ENCODE measurements at regions not wholly inside any gene's neighbourhood (a gene's known extent, or its start where the extent isn't known, plus 50 kb on each side); places are given as distances from the start of the nearest gene placed in this dataset.
A peak's percentile ranks its signal among the peaks of the same experiment; 100 is the strongest.

GRCh38 chr3:177830411-177830849 lies 633.1 kb upstream of the TBL1XR1 start:
- Histone ChIP-seq H3K27ac (ENCODE audit: low read length) (peak overlapping the region; percentile 7), H3K36me3 (ENCODE audit: control insufficient read depth in 1 of 2, insufficient read depth in 2 of 2, low read length in 2 of 2) (no peaks in the 10 kb centered on the region), H3K9me3 (ENCODE audit: control insufficient read depth in 1 of 2, low read length in 2 of 2) (no peaks in the 10 kb centered on the region), H3K4me1 (ENCODE audit: control insufficient read depth in 1 of 2, insufficient read depth in 2 of 2, low read length in 2 of 2) (peaks cover 6 to 19% of the 10 kb centered on the region in 2 donors), H3K27me3 (ENCODE audit: low read depth, low read length) (no peaks in the 10 kb centered on the region), H3K4me3 (ENCODE audit: low read depth in 1 of 2, low read length in 2 of 2) (no peak overlapping the region)

GRCh38 chr3:177831361-177831760 lies 634.1 kb upstream of the TBL1XR1 start:
- peaks cover 6 to 19% of the 10 kb centered on the region in 2 donors for H3K4me1 ChIP-seq (ENCODE audit: control insufficient read depth in 1 of 2, insufficient read depth in 2 of 2, low read length in 2 of 2)
- no peaks in the 10 kb centered on the region for H3K27me3 ChIP-seq (ENCODE audit: low read depth, low read length)
- H3K4me3 ChIP-seq (ENCODE audit: low read depth in 1 of 2, low read length in 2 of 2), result no peak overlapping the region

GRCh38 chr3:177832880-177833279 lies 635.6 kb upstream of the TBL1XR1 start:
- Histone ChIP-seq H3K36me3 (ENCODE audit: control insufficient read depth in 1 of 2, insufficient read depth in 2 of 2, low read length in 2 of 2) (no peaks in the 10 kb centered on the region), H3K4me3 (ENCODE audit: low read depth in 1 of 2, low read length in 2 of 2) (no peak overlapping the region), H3K27me3 (ENCODE audit: low read depth, low read length) (no peaks in the 10 kb centered on the region), H3K9me3 (ENCODE audit: control insufficient read depth in 1 of 2, low read length in 2 of 2) (no peaks in the 10 kb centered on the region), H3K27ac (ENCODE audit: low read length) (no peak overlapping the region), H3K4me1 (ENCODE audit: control insufficient read depth in 1 of 2, insufficient read depth in 2 of 2, low read length in 2 of 2) (peaks cover 11 to 33% of the 10 kb centered on the region in 2 donors)

More at GRCh38 chr3:177831361-177831760, 634.1 kb upstream of the TBL1XR1 start:
- no peak overlapping the region for H3K27ac ChIP-seq (ENCODE audit: low read length)
- no peaks in the 10 kb centered on the region for H3K9me3 ChIP-seq (ENCODE audit: control insufficient read depth in 1 of 2, low read length in 2 of 2)
- H3K36me3 ChIP-seq (ENCODE audit: control insufficient read depth in 1 of 2, insufficient read depth in 2 of 2, low read length in 2 of 2), result no peaks in the 10 kb centered on the region

GRCh38 chr3:177833332-177833731 lies 636.0 kb upstream of the TBL1XR1 start:
- Histone ChIP-seq H3K4me1 (ENCODE audit: control insufficient read depth in 1 of 2, insufficient read depth in 2 of 2, low read length in 2 of 2) (peaks cover 11 to 33% of the 10 kb centered on the region in 2 donors), H3K27ac (ENCODE audit: low read length) (no peak overlapping the region), H3K9me3 (ENCODE audit: control insufficient read depth in 1 of 2, low read length in 2 of 2) (no peaks in the 10 kb centered on the region), H3K36me3 (ENCODE audit: control insufficient read depth in 1 of 2, insufficient read depth in 2 of 2, low read length in 2 of 2) (no peaks in the 10 kb centered on the region), H3K4me3 (ENCODE audit: low read depth in 1 of 2, low read length in 2 of 2) (no peak overlapping the region), H3K27me3 (ENCODE audit: low read depth, low read length) (no peaks in the 10 kb centered on the region)

GRCh38 chr3:177835008-177835407 lies 637.7 kb upstream of the TBL1XR1 start:
- Histone ChIP-seq H3K9me3 (ENCODE audit: control insufficient read depth in 1 of 2, low read length in 2 of 2) (no peaks in the 10 kb centered on the region), H3K4me3 (ENCODE audit: low read depth in 1 of 2, low read length in 2 of 2) (no peak overlapping the region), H3K27ac (ENCODE audit: low read length) (no peak overlapping the region), H3K36me3 (ENCODE audit: control insufficient read depth in 1 of 2, insufficient read depth in 2 of 2, low read length in 2 of 2) (no peaks in the 10 kb centered on the region), H3K4me1 (ENCODE audit: control insufficient read depth in 1 of 2, insufficient read depth in 2 of 2, low read length in 2 of 2) (peaks cover 11 to 33% of the 10 kb centered on the region in 2 donors), H3K27me3 (ENCODE audit: low read depth, low read length) (no peaks in the 10 kb centered on the region)

- peaks cover 11 to 30% of the 10 kb centered on the region in 2 donors for H3K4me1 ChIP-seq (ENCODE audit: control insufficient read depth in 1 of 2, insufficient read depth in 2 of 2, low read length in 2 of 2)
- no peaks in the 10 kb centered on the region for H3K27me3 ChIP-seq (ENCODE audit: low read depth, low read length)
- H3K9me3 ChIP-seq (ENCODE audit: control insufficient read depth in 1 of 2, low read length in 2 of 2), result no peaks in the 10 kb centered on the region
- H3K27ac ChIP-seq (ENCODE audit: low read length), result peak overlapping the region; percentile 10
- H3K36me3 ChIP-seq (ENCODE audit: control insufficient read depth in 1 of 2, insufficient read depth in 2 of 2, low read length in 2 of 2), result no peaks in the 10 kb centered on the region
- no peak overlapping the region for H3K4me3 ChIP-seq (ENCODE audit: low read depth in 1 of 2, low read length in 2 of 2)
Observed at GRCh38 chr3:177835917-177836316, 638.6 kb upstream of the TBL1XR1 start.

GRCh38 chr3:177836671-177837070 lies 639.4 kb upstream of the TBL1XR1 start:
- H3K4me1 ChIP-seq (ENCODE audit: control insufficient read depth in 1 of 2, insufficient read depth in 2 of 2, low read length in 2 of 2), result peaks cover 11 to 30% of the 10 kb centered on the region in 2 donors
- no peaks in the 10 kb centered on the region for H3K36me3 ChIP-seq (ENCODE audit: control insufficient read depth in 1 of 2, insufficient read depth in 2 of 2, low read length in 2 of 2)
- H3K4me3 ChIP-seq (ENCODE audit: low read depth in 1 of 2, low read length in 2 of 2), result no peak overlapping the region
- no peaks in the 10 kb centered on the region for H3K27me3 ChIP-seq (ENCODE audit: low read depth, low read length)
- no peak overlapping the region for H3K27ac ChIP-seq (ENCODE audit: low read length)
- H3K9me3 ChIP-seq (ENCODE audit: control insufficient read depth in 1 of 2, low read length in 2 of 2), result no peaks in the 10 kb centered on the region

GRCh38 chr3:177837951-177838655 lies 640.8 kb upstream of the TBL1XR1 start:
- H3K4me3 ChIP-seq (ENCODE audit: low read depth in 1 of 2, low read length in 2 of 2), result no peak overlapping the region
- no peaks in the 10 kb centered on the region for H3K27me3 ChIP-seq (ENCODE audit: low read depth, low read length)
- peaks cover 11 to 22% of the 10 kb centered on the region in 2 donors for H3K4me1 ChIP-seq (ENCODE audit: control insufficient read depth in 1 of 2, insufficient read depth in 2 of 2, low read length in 2 of 2)
- H3K27ac ChIP-seq (ENCODE audit: low read length), result no peak overlapping the region
- H3K9me3 ChIP-seq (ENCODE audit: control insufficient read depth in 1 of 2, low read length in 2 of 2), result no peaks in the 10 kb centered on the region
- no peaks in the 10 kb centered on the region for H3K36me3 ChIP-seq (ENCODE audit: control insufficient read depth in 1 of 2, insufficient read depth in 2 of 2, low read length in 2 of 2)

GRCh38 chr3:177838766-177839350 lies 641.6 kb upstream of the TBL1XR1 start:
- no peaks in the 10 kb centered on the region for H3K27me3 ChIP-seq (ENCODE audit: low read depth, low read length)
- H3K4me1 ChIP-seq (ENCODE audit: control insufficient read depth in 1 of 2, insufficient read depth in 2 of 2, low read length in 2 of 2), result peaks cover 6 to 15% of the 10 kb centered on the region in 2 donors
- H3K27ac ChIP-seq (ENCODE audit: low read length), result no peak overlapping the region
- no peaks in the 10 kb centered on the region for H3K9me3 ChIP-seq (ENCODE audit: control insufficient read depth in 1 of 2, low read length in 2 of 2)
- no peak overlapping the region for H3K4me3 ChIP-seq (ENCODE audit: low read depth in 1 of 2, low read length in 2 of 2)
- H3K36me3 ChIP-seq (ENCODE audit: control insufficient read depth in 1 of 2, insufficient read depth in 2 of 2, low read length in 2 of 2), result no peaks in the 10 kb centered on the region

- Histone ChIP-seq H3K36me3 (ENCODE audit: control insufficient read depth in 1 of 2, insufficient read depth in 2 of 2, low read length in 2 of 2) (no peaks in the 10 kb centered on the region), H3K27me3 (ENCODE audit: low read depth, low read length) (no peaks in the 10 kb centered on the region), H3K4me1 (ENCODE audit: control insufficient read depth in 1 of 2, insufficient read depth in 2 of 2, low read length in 2 of 2) (peaks cover 0 to 6% of the 10 kb centered on the region in 2 donors)
Observed at GRCh38 chr3:177842302-177842701, 645.0 kb upstream of the TBL1XR1 start.

GRCh38 chr3:177842743-177843734 lies 645.8 kb upstream of the TBL1XR1 start:
- Histone ChIP-seq H3K27me3 (ENCODE audit: low read depth, low read length) (no peaks in the 10 kb centered on the region), H3K4me1 (ENCODE audit: control insufficient read depth in 1 of 2, insufficient read depth in 2 of 2, low read length in 2 of 2) (no peaks in the 10 kb centered on the region), H3K27ac (ENCODE audit: low read length) (no peak overlapping the region), H3K9me3 (ENCODE audit: control insufficient read depth in 1 of 2, low read length in 2 of 2) (no peaks in the 10 kb centered on the region), H3K4me3 (ENCODE audit: low read depth in 1 of 2, low read length in 2 of 2) (no peak overlapping the region), H3K36me3 (ENCODE audit: control insufficient read depth in 1 of 2, insufficient read depth in 2 of 2, low read length in 2 of 2) (no peaks in the 10 kb centered on the region)

More at GRCh38 chr3:177842302-177842701, 645.0 kb upstream of the TBL1XR1 start:
- no peak overlapping the region for H3K4me3 ChIP-seq (ENCODE audit: low read depth in 1 of 2, low read length in 2 of 2)
- no peaks in the 10 kb centered on the region for H3K9me3 ChIP-seq (ENCODE audit: control insufficient read depth in 1 of 2, low read length in 2 of 2)
- no peak overlapping the region for H3K27ac ChIP-seq (ENCODE audit: low read length)

Data from muscle layer of duodenum (tissue), 2 donors.